ENCODE measurements at regions not wholly inside any gene's neighbourhood (a gene's known extent, or its start where the extent isn't known, plus 50 kb on each side); places are given as distances from the start of the nearest gene placed in this dataset.

DNA sequence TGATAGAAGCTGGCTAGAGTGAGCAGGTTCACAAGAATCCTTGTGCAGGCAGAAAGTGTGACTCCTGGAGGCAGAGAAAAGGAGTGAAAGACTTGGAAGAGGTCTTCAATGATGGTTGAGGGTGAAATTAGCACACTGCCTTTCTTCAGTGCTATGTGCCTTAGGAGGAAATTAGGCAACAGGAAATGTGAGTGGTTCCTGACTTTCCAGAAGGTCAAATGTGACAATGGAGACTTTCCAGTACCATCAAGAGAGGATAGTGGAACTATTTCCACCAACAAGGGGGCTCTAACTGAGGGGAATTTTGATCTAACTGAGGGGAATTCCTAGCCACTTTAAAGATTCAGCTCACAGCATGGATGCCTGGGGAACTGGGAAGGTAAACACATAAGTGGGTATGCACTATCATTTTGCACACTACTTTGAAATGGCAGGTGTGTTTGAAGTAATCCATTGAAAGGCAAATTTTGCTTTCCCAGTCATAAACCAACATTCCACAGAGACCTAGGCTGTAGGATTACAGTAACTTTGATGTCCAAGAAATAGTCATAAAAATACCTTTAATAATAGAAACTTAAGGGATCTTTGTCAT lies 90.0 kb downstream of the PERP start:
- H3K9me3 ChIP-seq, result no peaks in the 10 kb centered on the region
- no peak for DNase-seq
- no peaks in the 10 kb centered on the region for H3K4me1 ChIP-seq
- TF ChIP-seq POLR2AphosphoS5 (IDR thresholded peaks at IDR 0.05), result no peak
- TF ChIP-seq, protein P1, sequence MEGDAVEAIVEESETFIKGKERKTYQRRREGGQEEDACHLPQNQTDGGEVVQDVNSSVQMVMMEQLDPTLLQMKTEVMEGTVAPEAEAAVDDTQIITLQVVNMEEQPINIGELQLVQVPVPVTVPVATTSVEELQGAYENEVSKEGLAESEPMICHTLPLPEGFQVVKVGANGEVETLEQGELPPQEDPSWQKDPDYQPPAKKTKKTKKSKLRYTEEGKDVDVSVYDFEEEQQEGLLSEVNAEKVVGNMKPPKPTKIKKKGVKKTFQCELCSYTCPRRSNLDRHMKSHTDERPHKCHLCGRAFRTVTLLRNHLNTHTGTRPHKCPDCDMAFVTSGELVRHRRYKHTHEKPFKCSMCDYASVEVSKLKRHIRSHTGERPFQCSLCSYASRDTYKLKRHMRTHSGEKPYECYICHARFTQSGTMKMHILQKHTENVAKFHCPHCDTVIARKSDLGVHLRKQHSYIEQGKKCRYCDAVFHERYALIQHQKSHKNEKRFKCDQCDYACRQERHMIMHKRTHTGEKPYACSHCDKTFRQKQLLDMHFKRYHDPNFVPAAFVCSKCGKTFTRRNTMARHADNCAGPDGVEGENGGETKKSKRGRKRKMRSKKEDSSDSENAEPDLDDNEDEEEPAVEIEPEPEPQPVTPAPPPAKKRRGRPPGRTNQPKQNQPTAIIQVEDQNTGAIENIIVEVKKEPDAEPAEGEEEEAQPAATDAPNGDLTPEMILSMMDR (IDR thresholded peaks at IDR 0.05), result no peak
- TF ChIP-seq POLR2A (IDR thresholded peaks at IDR 0.05), result no peak
- TF ChIP-seq EP300 (IDR thresholded peaks at IDR 0.05), result no peak
- intact Hi-C loops (cut with DNase I), result no loop called here
- no peak overlapping the region for H3K4me3 ChIP-seq
- H3K27me3 ChIP-seq, result no peaks in the 10 kb centered on the region
- H3K27ac ChIP-seq, result no peak overlapping the region
- no peaks in the 10 kb centered on the region for H3K36me3 ChIP-seq

DNA sequence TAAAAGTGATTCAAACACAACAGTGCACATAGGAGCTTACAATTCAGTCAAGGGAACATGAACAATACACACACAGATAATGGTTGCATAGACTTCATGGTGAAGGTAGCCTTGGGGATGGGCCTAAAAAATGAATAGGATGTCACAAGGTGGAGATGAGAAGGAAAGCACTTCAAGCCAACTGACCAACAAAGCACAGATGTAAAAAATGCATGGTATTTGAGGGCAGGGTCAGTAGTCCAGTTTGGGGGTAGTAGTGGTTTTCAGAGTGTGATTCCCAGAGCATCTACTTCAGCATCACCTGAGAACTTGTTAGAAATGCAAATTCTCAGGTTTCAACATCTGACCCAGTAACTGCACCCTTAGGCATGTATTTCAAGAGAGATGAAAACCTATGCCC lies 88.9 kb downstream of the PERP start:
- Histone ChIP-seq H3K4me3 (no peak overlapping the region), H3K9me3 (no peaks in the 10 kb centered on the region), H3K27ac (no peak overlapping the region), H3K36me3 (no peaks in the 10 kb centered on the region), H3K27me3 (no peaks in the 10 kb centered on the region), H3K4me1 (no peaks in the 10 kb centered on the region)
- DNase-seq, result no peak
- intact Hi-C loops (cut with DNase I), result no loop called here
- no peak for TF ChIP-seq POLR2A (IDR thresholded peaks at IDR 0.05)
- no peak for TF ChIP-seq POLR2AphosphoS5 (IDR thresholded peaks at IDR 0.05)
- TF ChIP-seq EP300 (IDR thresholded peaks at IDR 0.05), result no peak
- TF ChIP-seq, protein P1 (IDR thresholded peaks at IDR 0.05), result no peak

DNA sequence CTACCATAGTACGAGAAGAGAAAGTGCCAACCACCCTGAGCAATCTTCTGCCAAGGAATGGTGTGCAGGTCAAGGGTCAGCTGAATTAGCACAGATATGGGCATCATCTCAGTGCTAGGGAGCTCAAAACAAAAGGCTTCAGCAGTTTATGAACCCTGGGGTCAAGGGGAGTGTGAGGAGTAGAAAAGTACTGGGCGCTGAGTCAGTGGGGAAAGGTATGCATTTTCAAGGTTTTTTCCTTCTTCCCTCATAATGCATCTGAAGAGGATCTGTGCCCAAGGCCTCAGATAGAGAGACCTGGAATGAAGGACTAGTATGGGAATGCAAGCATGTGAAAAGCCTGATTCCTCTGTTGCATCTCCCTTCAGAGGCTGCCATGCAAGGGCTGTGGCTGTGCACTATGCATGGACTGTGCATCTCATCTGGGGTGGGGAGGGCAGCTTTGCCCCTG lies 81.7 kb downstream of the PERP start:
- 89 to 92% methylated on average over 2 of the region's 2 CpGs for WGBS, 2 donors
- Histone ChIP-seq H3K4me1 (no peaks in the 10 kb centered on the region), H3K27ac (no peak overlapping the region), H3K9me3 (no peaks in the 10 kb centered on the region), H3K4me3 (no peak overlapping the region), H3K36me3 (no peaks in the 10 kb centered on the region), H3K27me3 (no peaks in the 10 kb centered on the region)
- no peak for TF ChIP-seq POLR2A (IDR thresholded peaks at IDR 0.05)
- no peak for TF ChIP-seq POLR2AphosphoS5 (IDR thresholded peaks at IDR 0.05)
- TF ChIP-seq, protein P1 (IDR thresholded peaks at IDR 0.05), result no peak
- TF ChIP-seq EP300 (IDR thresholded peaks at IDR 0.05), result no peak
- DNase-seq, result no peak
- intact Hi-C loops (cut with DNase I), result no loop called here

DNA sequence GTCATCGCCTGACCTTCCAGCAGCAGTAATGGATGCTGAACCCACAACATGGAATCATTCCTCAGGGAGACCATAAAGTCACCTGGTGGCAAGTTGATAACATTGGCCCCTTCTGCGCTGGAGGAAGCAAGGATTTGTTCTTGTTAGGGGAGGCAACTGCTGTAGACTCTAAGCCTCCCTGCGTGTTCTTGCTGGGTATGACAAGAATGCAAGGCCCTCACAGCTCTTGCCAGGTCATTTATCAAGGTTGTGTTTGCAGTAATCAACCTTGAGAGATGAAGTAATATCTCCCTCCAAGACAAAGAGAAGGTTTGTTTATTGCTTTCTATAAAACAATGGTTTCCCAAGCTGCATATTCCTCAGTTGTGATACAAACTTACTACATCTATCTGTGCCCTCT lies 80.9 kb downstream of the PERP start:
- H3K4me1 ChIP-seq, result peaks cover 0 to 6% (median 1%) of the 10 kb centered on the region in 4 donors
- no peak overlapping the region for H3K4me3 ChIP-seq
- 79 to 93% methylated on average over 3 of the region's 3 CpGs for WGBS, 2 donors
- no peak for DNase-seq
- H3K36me3 ChIP-seq, result no peaks in the 10 kb centered on the region
- H3K9me3 ChIP-seq, result no peaks in the 10 kb centered on the region
- no peaks in the 10 kb centered on the region for H3K27me3 ChIP-seq
- intact Hi-C loops (cut with DNase I), result no loop called here
- H3K27ac ChIP-seq, result no peak overlapping the region
- TF ChIP-seq, protein P1 (IDR thresholded peaks at IDR 0.05), result no peak
- no peak for TF ChIP-seq POLR2AphosphoS5 (IDR thresholded peaks at IDR 0.05)
- TF ChIP-seq EP300 (IDR thresholded peaks at IDR 0.05), result no peak
- TF ChIP-seq POLR2A (IDR thresholded peaks at IDR 0.05), result no peak

DNA sequence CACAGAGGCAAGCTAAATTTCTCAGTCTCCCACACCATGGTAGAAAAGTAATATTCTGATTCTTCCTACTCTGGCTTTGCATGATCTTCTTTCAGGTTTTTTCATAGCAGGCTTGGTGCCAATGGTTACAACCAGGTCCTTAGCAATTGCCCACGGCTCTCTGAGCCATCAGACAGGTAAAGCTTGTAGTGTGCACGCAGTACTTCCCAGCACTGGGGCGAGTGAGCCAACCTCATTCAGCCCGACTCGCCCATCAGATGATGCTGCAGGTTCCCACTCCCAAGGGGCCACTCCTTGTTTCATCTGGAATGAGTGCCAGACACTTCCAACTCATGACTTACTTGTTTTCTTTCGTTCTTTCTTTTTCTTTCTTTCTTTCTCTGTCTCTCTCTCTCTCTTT lies 78.3 kb downstream of the PERP start:
- Histone ChIP-seq H3K36me3 (no peaks in the 10 kb centered on the region), H3K9me3 (no peaks in the 10 kb centered on the region), H3K4me3 (no peak overlapping the region), H3K27ac (no peak overlapping the region), H3K27me3 (no peaks in the 10 kb centered on the region), H3K4me1 (peaks cover 0 to 14% (median 5%) of the 10 kb centered on the region in 4 donors)
- intact Hi-C loops (cut with DNase I), result no loop called here
- DNase-seq, result no peak
- WGBS, 2 donors, result 25 to 75% methylated on average over 6 of the region's 6 CpGs
- no peak for TF ChIP-seq POLR2AphosphoS5 (IDR thresholded peaks at IDR 0.05)
- TF ChIP-seq, protein P1 (IDR thresholded peaks at IDR 0.05), result no peak
- TF ChIP-seq POLR2A (IDR thresholded peaks at IDR 0.05), result no peak
- TF ChIP-seq EP300 (IDR thresholded peaks at IDR 0.05), result no peak

Data from sigmoid colon (tissue), 6 donors.